K562 (cell line): ENCODE measurements at regions not wholly inside any gene's neighbourhood (a gene's known extent, or its start where the extent isn't known, plus 50 kb on each side); places are given as distances from the start of the nearest gene placed in this dataset.

ENCODE experiments used
- ESRRB ChIP-seq: fragments of 250-450 bp; sonication (Bioruptor Pico); IDR thresholded peaks from 2 replicates; pipeline ENCODE4 v1.5.0; 2020; ENCODE audit warnings: mild to moderate bottlenecking, moderate library complexity, borderline replicate concordance
- FOSL1 ChIP-seq: fragments of 200-800 bp; sonication (Bioruptor generic); conservative IDR thresholded peaks from 2 replicates; pipeline ENCODE4 v1.6.1; 2016; ENCODE audit warnings: missing genetic modification characterization, missing compliant biosample characterization
- FOXK1 ChIP-seq: sonication (generic); formaldehyde crosslinking; IDR thresholded peaks from 2 replicates; pipeline ENCODE4 v1.8.0; 2022; ENCODE audit warnings: missing genetic modification reagents, mild to moderate bottlenecking, borderline replicate concordance
- FOXP1 ChIP-seq: sonication (generic); formaldehyde crosslinking; IDR thresholded peaks from 2 replicates; pipeline ENCODE4 v1.8.0; 2022; ENCODE audit warnings: mild to moderate bottlenecking, missing genetic modification reagents
- JUND ChIP-seq, 2 experiments: IDR thresholded peaks; 2 replicates in 1 of 2; 3 replicates in 1 of 2; pipeline ENCODE4 v1.6.1; 2011; ENCODE audit warnings: borderline replicate concordance in 2 of 2, low read depth in 2 of 2, low read length in 2 of 2, improper control_type of control experiment in 1 of 2, missing biosample characterization in 1 of 2, missing genetic modification characterization in 1 of 2, missing genetic modification reagents in 1 of 2
- MAFK ChIP-seq: IDR thresholded peaks from 2 replicates; pipeline ENCODE4 v1.6.1; 2011; ENCODE audit warnings: low read length, improper control_type of control experiment
- NR2F6 ChIP-seq: fragments of 450-650 bp; formaldehyde crosslinking; IDR thresholded peaks from 2 replicates; pipeline ENCODE4 v1.4.0; 2020; ENCODE audit warnings: mild to moderate bottlenecking
- TAF1 ChIP-seq: IDR thresholded peaks from 2 replicates; pipeline ENCODE4 v1.6.1; 2011; ENCODE audit warnings: mild to moderate bottlenecking, low read length, moderate library complexity; ENCODE audit not compliant: insufficient read depth, control insufficient read depth, severe bottlenecking; ENCODE audit errors: extremely low read depth
- XRCC4 ChIP-seq: IDR thresholded peaks from one replicate; pipeline ENCODE4 v1.6.1; 2011; ENCODE audit not compliant: insufficient read depth, insufficient read length; ENCODE audit errors: extremely low read depth
- ZKSCAN1 ChIP-seq: fragments of 150-350 bp; IDR thresholded peaks from 2 replicates; pipeline ENCODE4 v1.6.1; 2016; ENCODE audit warnings: low read depth, low read length
- ZNF140 ChIP-seq: fragments of 250-450 bp; sonication (Bioruptor Pico); IDR thresholded peaks from 2 replicates; pipeline ENCODE4 v1.8.0; 2021; ENCODE audit warnings: moderate library complexity, mild to moderate bottlenecking, inconsistent platforms
- TF ChIP-seq, protein P1 (sequence below): fragments of 250-450 bp; sonication (Bioruptor Pico); IDR thresholded peaks from 2 replicates; pipeline ENCODE4 v1.9.0; 2021; ENCODE audit warnings: mild to moderate bottlenecking
- TF ChIP-seq, protein P2 (sequence below), 3 experiments: IDR thresholded peaks in 2 of 3; conservative IDR thresholded peaks in 1 of 3; 2 replicates each; pipeline ENCODE4 v1.5.1; 2011 to 2012; ENCODE audit warnings: low read length in 3 of 3, mild to moderate bottlenecking in 3 of 3, control low read depth in 2 of 3, improper control_type of control experiment in 1 of 3, inconsistent platforms in 1 of 3, low read depth in 1 of 3, mixed read lengths in 1 of 3, moderate library complexity in 1 of 3; ENCODE audit not compliant: insufficient read depth in 2 of 3
- TF ChIP-seq, protein P3 (sequence below): fragments of 450-650 bp; conservative IDR thresholded peaks from 2 replicates; pipeline ENCODE4 v1.6.1; 2016; ENCODE audit warnings: missing genetic modification characterization, low read depth, mild to moderate bottlenecking, missing compliant biosample characterization, moderate library complexity

DNA sequence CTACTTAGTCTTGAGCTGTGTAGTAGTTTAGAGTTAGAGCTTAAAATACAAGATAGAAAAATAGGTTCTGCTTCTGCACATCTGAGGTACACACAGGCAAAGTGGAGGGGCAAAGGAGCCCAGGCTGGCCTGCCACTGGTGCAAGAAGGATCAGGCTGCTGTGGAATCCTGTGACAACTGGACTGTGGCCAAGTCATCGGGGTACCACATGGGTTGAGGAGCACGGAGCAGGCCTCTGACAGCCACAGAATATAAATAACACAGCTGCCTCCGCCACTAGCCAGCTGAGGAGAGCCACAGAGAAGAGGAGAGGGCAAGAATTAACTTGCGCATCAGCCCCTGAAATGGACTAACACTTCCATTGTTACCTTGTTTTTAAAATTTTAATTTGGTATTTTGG is 206.0 kb upstream of the MARCKS start:
- TF ChIP-seq, protein P1, sequence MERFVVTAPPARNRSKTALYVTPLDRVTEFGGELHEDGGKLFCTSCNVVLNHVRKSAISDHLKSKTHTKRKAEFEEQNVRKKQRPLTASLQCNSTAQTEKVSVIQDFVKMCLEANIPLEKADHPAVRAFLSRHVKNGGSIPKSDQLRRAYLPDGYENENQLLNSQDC = no peak
- TF ChIP-seq, protein P2, sequence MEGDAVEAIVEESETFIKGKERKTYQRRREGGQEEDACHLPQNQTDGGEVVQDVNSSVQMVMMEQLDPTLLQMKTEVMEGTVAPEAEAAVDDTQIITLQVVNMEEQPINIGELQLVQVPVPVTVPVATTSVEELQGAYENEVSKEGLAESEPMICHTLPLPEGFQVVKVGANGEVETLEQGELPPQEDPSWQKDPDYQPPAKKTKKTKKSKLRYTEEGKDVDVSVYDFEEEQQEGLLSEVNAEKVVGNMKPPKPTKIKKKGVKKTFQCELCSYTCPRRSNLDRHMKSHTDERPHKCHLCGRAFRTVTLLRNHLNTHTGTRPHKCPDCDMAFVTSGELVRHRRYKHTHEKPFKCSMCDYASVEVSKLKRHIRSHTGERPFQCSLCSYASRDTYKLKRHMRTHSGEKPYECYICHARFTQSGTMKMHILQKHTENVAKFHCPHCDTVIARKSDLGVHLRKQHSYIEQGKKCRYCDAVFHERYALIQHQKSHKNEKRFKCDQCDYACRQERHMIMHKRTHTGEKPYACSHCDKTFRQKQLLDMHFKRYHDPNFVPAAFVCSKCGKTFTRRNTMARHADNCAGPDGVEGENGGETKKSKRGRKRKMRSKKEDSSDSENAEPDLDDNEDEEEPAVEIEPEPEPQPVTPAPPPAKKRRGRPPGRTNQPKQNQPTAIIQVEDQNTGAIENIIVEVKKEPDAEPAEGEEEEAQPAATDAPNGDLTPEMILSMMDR (IDR thresholded peaks at IDR 0.05 in 2 of 3, conservative IDR thresholded peaks at IDR 0.05 in 1 of 3; ENCODE audit: insufficient read depth in 2 of 3, low read depth in 1 of 3, low read length in 3 of 3) = no peak
- TF ChIP-seq ZNF140 (CRISPR knock-in tag) (no peak), JUND (IDR thresholded peaks at IDR 0.05; ENCODE audit: borderline replicate concordance, low read depth, low read length) (no peak), JUND (tag; IDR thresholded peaks at IDR 0.05; ENCODE audit: borderline replicate concordance, low read depth, low read length) (no peak), NR2F6 (no peak), TAF1 (no peak), ZKSCAN1 (no peak), FOXK1 (CRISPR knock-in tag) (no peak), MAFK (no peak), FOXP1 (CRISPR knock-in tag) (no peak), ESRRB (CRISPR knock-in tag) (no peak), XRCC4 (no peak), FOSL1 (tag) (no peak)
- TF ChIP-seq, protein P3, sequence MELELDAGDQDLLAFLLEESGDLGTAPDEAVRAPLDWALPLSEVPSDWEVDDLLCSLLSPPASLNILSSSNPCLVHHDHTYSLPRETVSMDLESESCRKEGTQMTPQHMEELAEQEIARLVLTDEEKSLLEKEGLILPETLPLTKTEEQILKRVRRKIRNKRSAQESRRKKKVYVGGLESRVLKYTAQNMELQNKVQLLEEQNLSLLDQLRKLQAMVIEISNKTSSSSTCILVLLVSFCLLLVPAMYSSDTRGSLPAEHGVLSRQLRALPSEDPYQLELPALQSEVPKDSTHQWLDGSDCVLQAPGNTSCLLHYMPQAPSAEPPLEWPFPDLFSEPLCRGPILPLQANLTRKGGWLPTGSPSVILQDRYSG (tag) = no peak
